GM21825 (cell line): ENCODE measurements at regions not wholly inside any gene's neighbourhood (a gene's known extent, or its start where the extent isn't known, plus 50 kb on each side); places are given as distances from the start of the nearest gene placed in this dataset.
"Not testable (repeated sequence)": the region's sequence is repeated elsewhere in the genome, so short reads cannot be mapped to it uniquely, and the experiment has no call there.

Experiments used
- ATAC-seq: cut with Tn5 transposase; IDR thresholded peaks from one replicate; pipeline ENCODE4 v1.9.1; 2021; ENCODE audit warnings: mild to moderate bottlenecking, moderate library complexity; ENCODE audit not compliant: unreplicated experiment

- ATAC-seq = no peak
These were observed 132.3 kb downstream of the CSNK2A3 start for GRCh38 chr11:11220786-11221185.

DNA sequence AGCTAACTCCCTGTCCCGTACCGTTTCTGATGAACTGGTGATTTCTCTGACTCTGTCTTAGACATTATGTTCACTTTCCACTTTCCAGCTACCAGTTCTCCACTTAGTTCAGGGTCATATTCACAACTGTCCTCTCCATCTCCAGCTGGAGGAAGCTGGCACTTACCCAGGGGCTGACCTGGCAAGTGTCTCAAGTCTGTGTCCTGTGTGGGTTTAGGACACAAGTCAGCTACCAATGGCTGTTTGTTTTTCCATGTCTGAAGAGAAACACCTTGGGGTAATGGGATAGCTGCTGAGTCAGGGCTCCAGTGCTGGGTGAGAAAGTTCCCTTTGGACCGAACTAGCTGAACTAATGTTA, 134.4 kb downstream of the CSNK2A3 start:
- ATAC-seq = no peak

- no peak for ATAC-seq
These were observed 135.0 kb downstream of the CSNK2A3 start for GRCh38 chr11:11217929-11218628.

- ATAC-seq = no peak
These were observed 135.6 kb downstream of the CSNK2A3 start for GRCh38 chr11:11217289-11217928.

DNA sequence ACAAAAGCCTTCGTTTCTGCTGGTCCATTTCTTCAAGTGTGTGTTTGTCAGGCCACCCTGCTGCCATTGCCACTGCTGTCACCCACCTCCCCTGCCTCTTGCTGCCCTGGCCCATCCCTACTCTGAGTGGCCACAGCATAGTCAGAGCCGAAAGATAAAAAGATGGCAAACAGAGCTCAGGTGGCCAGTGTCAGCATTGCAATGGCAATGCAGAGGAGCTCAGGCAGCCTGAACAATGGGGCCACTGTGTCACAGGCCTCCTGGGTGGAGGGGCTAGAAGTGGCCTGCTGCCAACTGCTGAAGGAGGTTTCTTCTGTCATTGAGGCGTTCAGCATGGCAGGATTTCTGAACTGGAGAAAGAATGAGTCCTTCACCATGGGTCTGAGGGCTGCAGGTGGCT, 137.1 kb downstream of the CSNK2A3 start:
- no peak for ATAC-seq

- no peak for ATAC-seq
These were observed 137.8 kb downstream of the CSNK2A3 start for GRCh38 chr11:11215058-11215815.

- no peak for ATAC-seq
These were observed 139.9 kb downstream of the CSNK2A3 start for GRCh38 chr11:11213117-11213516.

DNA sequence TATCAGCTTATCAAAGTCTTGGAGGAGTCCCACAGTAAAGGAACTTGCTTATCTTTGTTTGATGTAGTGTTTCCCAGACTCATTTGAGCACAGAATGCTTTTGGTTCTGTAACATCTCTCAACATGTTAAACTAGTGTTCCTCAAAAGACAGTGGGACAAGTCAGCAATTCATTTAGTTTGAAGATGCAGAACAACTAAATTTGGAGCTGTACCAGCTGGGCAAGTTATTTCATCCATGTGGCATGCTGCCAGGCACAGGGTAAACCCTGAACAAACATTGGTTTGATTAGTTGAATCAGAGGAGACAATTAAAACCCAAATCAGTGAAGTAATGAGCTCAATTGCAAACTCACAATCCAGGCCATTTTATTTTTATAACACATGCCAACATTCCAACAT, 141.2 kb downstream of the CSNK2A3 start:
- ATAC-seq = no peak

DNA sequence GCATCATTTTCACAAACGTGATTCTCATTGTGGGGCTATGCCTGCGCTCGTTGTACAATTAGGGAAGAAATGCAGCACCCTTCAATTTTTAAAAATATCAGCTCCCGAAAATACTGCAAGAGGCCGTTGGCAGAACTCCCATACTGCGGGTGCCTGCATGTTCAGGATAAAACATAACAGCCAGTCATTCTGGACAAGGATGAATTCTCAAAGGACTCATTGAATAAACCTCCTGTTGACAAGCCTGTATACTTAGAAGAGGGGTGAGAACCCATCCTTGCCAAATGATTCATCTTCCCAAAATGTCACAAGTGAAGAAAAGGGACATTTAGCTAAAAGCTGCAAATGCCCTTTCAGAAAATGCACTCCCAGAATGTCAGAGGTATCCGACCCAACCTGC, 141.9 kb downstream of the CSNK2A3 start:
- no peak for ATAC-seq

DNA sequence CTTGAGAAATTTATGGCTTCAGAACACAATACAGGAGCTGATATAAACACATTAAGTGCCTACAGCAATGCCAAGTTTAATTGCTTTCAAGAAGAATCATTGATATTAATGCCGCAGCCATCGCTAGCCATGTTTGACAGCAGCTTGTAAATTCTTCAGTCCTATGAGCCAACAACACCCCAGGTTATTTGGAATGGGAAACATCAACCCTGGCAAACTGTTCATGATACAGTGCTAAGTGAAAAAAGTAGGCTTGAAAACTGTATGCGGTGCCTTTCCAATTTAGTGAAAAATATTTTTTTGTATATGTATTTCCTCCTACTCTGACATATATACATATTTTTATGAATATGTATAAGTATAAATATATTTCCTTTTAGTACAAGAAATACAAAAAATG, 142.6 kb downstream of the CSNK2A3 start:
- no peak for ATAC-seq

DNA sequence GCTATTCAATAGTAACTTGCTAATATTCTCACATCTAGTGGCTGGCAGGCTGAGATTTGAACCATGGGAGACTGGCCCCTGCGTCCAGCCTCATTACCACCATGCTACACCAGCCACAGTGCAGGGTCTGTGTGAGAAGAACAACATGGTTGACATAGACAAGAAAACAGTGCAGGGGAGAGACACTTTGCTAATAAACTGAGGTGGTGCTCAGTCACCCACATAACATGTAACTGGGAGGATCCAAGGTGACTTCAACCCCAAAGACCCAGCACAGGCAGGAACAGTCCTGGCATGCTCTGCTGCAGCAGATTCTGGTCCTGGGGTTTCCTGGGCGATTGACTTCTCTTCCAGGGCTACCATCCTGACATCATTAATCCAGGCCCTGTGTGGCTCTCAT, 143.1 kb downstream of the CSNK2A3 start:
- no peak for ATAC-seq

GRCh38 chr11:11208994-11209393, 144.1 kb downstream of the CSNK2A3 start:
- no peak for ATAC-seq

GRCh38 chr11:11207428-11207827, 145.6 kb downstream of the CSNK2A3 start:
- no peak for ATAC-seq

DNA sequence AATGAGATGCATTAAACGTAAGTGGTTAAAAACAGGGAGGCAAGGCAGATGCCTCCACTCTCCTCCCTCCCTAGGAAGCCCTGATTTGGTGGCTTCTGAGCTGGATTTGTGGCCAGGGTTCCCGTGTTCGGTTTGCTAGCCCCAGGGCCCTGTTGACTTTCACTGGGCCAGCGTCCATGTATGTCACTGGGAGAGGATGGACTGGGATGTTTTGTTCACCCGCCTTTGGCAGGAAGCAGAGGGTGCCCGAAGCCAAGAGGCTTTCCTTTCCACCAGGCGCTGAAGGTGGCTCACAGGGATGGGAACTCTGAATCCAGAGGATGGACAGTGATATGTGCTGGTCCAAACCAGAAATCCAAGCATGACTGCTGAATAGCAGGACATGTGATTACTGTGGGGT, 146.6 kb downstream of the CSNK2A3 start:
- no peak for ATAC-seq

GRCh38 chr11:11202885-11203284, 150.2 kb downstream of the CSNK2A3 start:
- ATAC-seq = no peak

GRCh38 chr11:11201302-11201701, 151.7 kb downstream of the CSNK2A3 start:
- not testable (repeated sequence) for ATAC-seq

DNA sequence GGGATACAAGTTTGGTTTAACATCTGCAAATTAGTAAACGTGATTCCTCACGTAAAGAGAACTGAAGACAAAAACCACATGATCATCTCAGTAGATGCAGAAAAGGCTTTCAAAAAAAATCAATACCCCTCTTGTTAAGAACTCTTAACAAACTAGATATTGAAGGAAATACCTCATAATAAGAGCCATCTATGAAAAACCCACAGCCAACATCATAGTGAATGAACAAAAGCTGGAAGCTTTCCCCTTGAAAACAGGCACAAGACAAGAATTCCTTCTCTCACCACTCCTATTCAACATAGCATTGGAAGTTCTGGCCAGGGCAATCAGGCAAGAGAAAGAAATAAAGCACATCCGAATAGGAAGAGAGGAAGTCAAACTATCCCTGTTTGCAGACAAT, 160.5 kb downstream of the CSNK2A3 start:
- ATAC-seq = no peak

GRCh38 chr11:11189506-11189905, 163.5 kb downstream of the CSNK2A3 start:
- no peak for ATAC-seq

- ATAC-seq = no peak
These were observed 166.8 kb downstream of the CSNK2A3 start for GRCh38 chr11:11186249-11186648.

DNA sequence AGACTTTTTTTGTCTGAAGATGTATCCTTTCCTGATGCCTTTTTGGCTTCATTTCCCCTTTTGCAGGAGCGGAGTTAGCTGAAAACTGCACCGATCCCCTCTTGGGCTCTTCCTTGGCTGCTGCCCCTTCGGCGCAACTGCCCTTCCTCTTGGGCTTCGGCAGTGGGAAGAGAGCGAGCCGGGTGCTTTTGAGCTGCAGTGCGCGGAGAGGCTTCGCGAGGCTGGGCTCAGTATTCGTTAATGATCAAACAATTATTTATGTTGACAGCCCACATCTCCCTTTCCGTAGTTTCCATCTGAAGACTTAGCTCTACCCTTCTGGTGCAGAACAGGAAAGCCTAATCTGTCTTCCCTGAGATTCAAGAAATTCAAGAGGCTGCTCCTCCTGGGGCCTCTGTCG, 170.8 kb downstream of the CSNK2A3 start:
- ATAC-seq = no peak

DNA sequence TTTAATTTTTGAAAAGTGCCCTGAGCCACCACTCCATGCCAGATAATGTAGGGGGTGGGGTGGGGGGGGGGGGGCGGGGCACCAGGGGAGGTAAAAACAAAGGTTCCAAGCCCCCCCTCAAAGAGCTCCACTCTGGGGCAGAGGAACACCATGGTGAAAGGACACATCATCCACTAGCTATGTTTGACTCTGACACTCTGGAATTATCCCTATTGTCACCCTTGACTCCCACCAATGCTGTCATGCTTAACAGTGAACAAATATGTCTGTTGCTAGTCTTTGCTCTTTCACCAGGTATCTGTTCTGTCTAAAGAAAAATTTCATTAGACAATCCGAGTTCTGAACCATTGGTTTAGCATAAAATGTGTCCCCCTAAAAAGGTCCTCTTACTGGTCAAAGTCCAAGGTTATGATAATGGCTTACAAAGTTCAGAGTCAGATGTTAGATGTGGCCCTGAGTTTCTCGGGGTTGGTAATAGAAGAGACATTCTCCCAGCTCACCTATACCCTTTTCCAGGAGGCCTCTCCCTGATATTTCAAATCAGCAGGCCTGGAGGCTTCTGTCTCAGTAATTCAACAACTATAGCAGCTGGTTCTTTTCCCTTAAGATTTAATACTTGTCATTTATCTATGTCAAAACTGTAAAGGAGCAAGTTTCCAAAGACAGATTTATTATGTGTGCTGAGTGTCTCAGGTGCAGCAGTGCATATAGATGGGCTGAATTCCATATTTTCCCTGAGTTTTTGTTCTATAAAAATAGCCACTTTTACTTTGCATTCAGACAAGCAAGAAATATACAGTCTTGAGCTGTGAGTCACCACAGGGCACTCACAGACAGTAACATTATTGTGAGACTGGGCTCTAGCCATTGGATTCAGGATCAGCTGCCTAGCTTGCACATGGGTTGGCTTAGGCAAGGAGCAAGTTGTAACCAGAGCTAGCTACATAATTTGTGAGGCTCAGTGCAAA, 174.1 kb downstream of the CSNK2A3 start:
- no peak for ATAC-seq
